GM12878 (cell line): ENCODE measurements at regions not wholly inside any gene's neighbourhood (a gene's known extent, or its start where the extent isn't known, plus 50 kb on each side); places are given as distances from the start of the nearest gene placed in this dataset.

ENCODE experiments used
- ATAC-seq: fragments of 200-7000 bp; cut with Tn5 transposase; 3 replicates; pipeline ENCODE4 v1.9.1; 2020; ENCODE audit warnings: mild to moderate bottlenecking, moderate library complexity
- BruUV-seq: library from RNA; stranded (reverse); fragments of 400-500 nt; replicated peaks from 2 replicates; lab custom pipeline; 2021; lab: Mats Ljungman, UMichigan
- CTCF ChIA-PET: fragments of 300-600 bp; sonication (Branson Sonifier 250); formaldehyde crosslinking; extraction: SDS; loops from one replicate; lab custom pipeline; 2021; ENCODE audit warnings: inconsistent platforms; lab: Yijun Ruan, JAX
- POLR2A ChIA-PET: fragments of 350-600 bp; formaldehyde crosslinking; extraction: SDS; loops from one replicate; lab custom pipeline; 2021; ENCODE audit warnings: inconsistent platforms; lab: Charles Lee
- RAD21 ChIA-PET: fragments of 300-600 bp; sonication (Branson Sonifier 250); formaldehyde crosslinking; loops from one replicate; lab custom pipeline; 2023; ENCODE audit warnings: antibody characterized with exemption; ENCODE audit not compliant: unreplicated experiment; lab: Charles Lee
- SMC1A ChIA-PET: fragments of 300-600 bp; sonication (Branson Sonifier 250); formaldehyde crosslinking; loops from one replicate; lab custom pipeline; 2023; ENCODE audit not compliant: unreplicated experiment, uncharacterized antibody; lab: Charles Lee
- DNase-seq: peaks from one replicate; pipeline ENCODE4 v3.0.0-alpha.2; 2011; ENCODE audit warnings: low read depth, low spot score
- FAIRE-seq: peaks from 3 replicates; lab custom pipeline; 2011; peaks lifted over from hg19 to GRCh38; lab: Jason Lieb, UNC
- H2AFZ ChIP-seq: 2 replicates; pipeline ENCODE4 v1.6.0; 2011; ENCODE audit warnings: low read depth, low read length, control low read depth; ENCODE audit not compliant: control insufficient read depth
- H3K27ac ChIP-seq: 2 replicates; pipeline ENCODE4 v1.5.1; 2011; ENCODE audit warnings: control low read depth; ENCODE audit not compliant: control insufficient read depth, insufficient read depth
- H3K27me3 ChIP-seq, 2 experiments: replicated peaks in 1 of 2; 2 replicates each; pipeline versions ENCODE4 v1.6.0 to v1.6.1; 2011; ENCODE audit warnings: low read length in 1 of 2; ENCODE audit not compliant: control insufficient read depth in 2 of 2, insufficient read depth in 2 of 2
- H3K36me3 ChIP-seq, 2 experiments: 2 replicates each; pipeline ENCODE4 v1.5.1; 2011; ENCODE audit warnings: low read length in 1 of 2; ENCODE audit not compliant: control insufficient read depth in 2 of 2, insufficient read depth in 2 of 2
- H3K4me1 ChIP-seq: 2 replicates; pipeline ENCODE4 v1.6.1; 2011; ENCODE audit warnings: mild to moderate bottlenecking, low read length, moderate library complexity, mixed read lengths; ENCODE audit not compliant: control insufficient read depth, insufficient read depth
- H3K4me2 ChIP-seq: 2 replicates; pipeline ENCODE4 v1.6.0; 2011; ENCODE audit warnings: control low read depth; ENCODE audit not compliant: control insufficient read depth, insufficient read depth
- H3K4me3 ChIP-seq: fragments of 200-600 bp; sonication (generic); 2 replicates; pipeline ENCODE4 v1.5.1; 2016
- H3K79me2 ChIP-seq: 2 replicates; pipeline ENCODE4 v1.6.0; 2011; ENCODE audit warnings: low read length; ENCODE audit not compliant: control insufficient read depth, insufficient read depth
- H3K9ac ChIP-seq: 2 replicates; pipeline ENCODE4 v1.8.0; 2011; ENCODE audit warnings: low read length, control low read depth, mixed read lengths; ENCODE audit not compliant: control insufficient read depth, insufficient read depth
- H3K9me3 ChIP-seq: replicated peaks from 3 replicates; pipeline ENCODE4 v1.5.1; 2011; ENCODE audit warnings: mild to moderate bottlenecking, low read length; ENCODE audit not compliant: control insufficient read depth, insufficient read depth
- H4K20me1 ChIP-seq: 2 replicates; pipeline ENCODE4 v1.6.0; 2011; ENCODE audit not compliant: control insufficient read depth, insufficient read depth
- BACH1 ChIP-seq: fragments of 450-650 bp; IDR thresholded peaks from 2 replicates; pipeline ENCODE4 v1.6.1; 2017; ENCODE audit warnings: mild to moderate bottlenecking, borderline replicate concordance
- CBX3 ChIP-seq: fragments of 200-600 bp; sonication (generic); IDR thresholded peaks from 2 replicates; pipeline ENCODE4 v1.6.1; 2016; ENCODE audit warnings: low read depth, borderline replicate concordance
- E4F1 ChIP-seq: fragments of 450-650 bp; IDR thresholded peaks from 2 replicates; pipeline ENCODE4 v1.6.1; 2018; ENCODE audit warnings: borderline replicate concordance, mild to moderate bottlenecking; ENCODE audit not compliant: partially characterized antibody
- ESRRA ChIP-seq: IDR thresholded peaks from 2 replicates; pipeline ENCODE4 v1.6.1; 2012; ENCODE audit warnings: mild to moderate bottlenecking, low read length, improper control_type of control experiment
- FOXK2 ChIP-seq: fragments of 450-650 bp; IDR thresholded peaks from 2 replicates; pipeline ENCODE4 v1.6.1; 2017; ENCODE audit warnings: mild to moderate bottlenecking, moderate library complexity
- POLR2AphosphoS5 ChIP-seq: IDR thresholded peaks from 2 replicates; pipeline ENCODE4 v1.6.1; 2011; ENCODE audit warnings: mild to moderate bottlenecking, low read length, inconsistent platforms
- RB1 ChIP-seq: fragments of 450-650 bp; formaldehyde crosslinking; IDR thresholded peaks from 2 replicates; pipeline ENCODE4 v1.6.1; 2017; ENCODE audit warnings: mild to moderate bottlenecking, borderline replicate concordance
- RBBP5 ChIP-seq: fragments of 200-600 bp; sonication (generic); conservative IDR thresholded peaks from 2 replicates; pipeline ENCODE4 v1.6.1; 2016
- SIN3A ChIP-seq: IDR thresholded peaks from 2 replicates; pipeline ENCODE4 v1.6.1; 2012; ENCODE audit warnings: low read depth, low read length, improper control_type of control experiment
- YBX1 ChIP-seq: fragments of 450-650 bp; IDR thresholded peaks from 2 replicates; pipeline ENCODE4 v1.6.1; 2016; ENCODE audit warnings: antibody characterized with exemption
- ZNF207 ChIP-seq: fragments of 450-650 bp; IDR thresholded peaks from 2 replicates; pipeline ENCODE4 v1.6.1; 2014; ENCODE audit warnings: antibody characterized with exemption, mild to moderate bottlenecking, borderline replicate concordance
- ZNF274 ChIP-seq: IDR thresholded peaks from one replicate; pipeline ENCODE4 v1.8.0; 2011; ENCODE audit not compliant: insufficient read length, insufficient read depth
- WGBS: methylation state at CpG from one replicate; pipeline ENCODE4 v1.1.6; 2016; ENCODE audit warnings: low lambda C conversion rate; ENCODE audit not compliant: insufficient replicate concordance, insufficient coverage; ENCODE audit errors: missing lambda C conversion rate; 5-methylcytosine and 5-hydroxymethylcytosine counted together
- in situ Hi-C: fragments of 300-500 bp; cut with MboI; formaldehyde crosslinking; loops from 9 replicates; pipeline ENCODE4 v1.14.3; 2018; ENCODE audit warnings: mixed read lengths
- intact Hi-C: fragments of 100-400 bp; cut with micrococcal nuclease; formaldehyde crosslinking; loops from one replicate; pipeline ENCODE4 v1.14.2; 2022; ENCODE audit not compliant: unreplicated experiment
- TF ChIP-seq, protein P1 (sequence below): fragments of 450-650 bp; IDR thresholded peaks from 2 replicates; pipeline ENCODE4 v1.6.1; 2014; ENCODE audit warnings: mild to moderate bottlenecking
- TF ChIP-seq, protein P2 (sequence below): fragments of 450-650 bp; formaldehyde crosslinking; IDR thresholded peaks from 2 replicates; pipeline ENCODE4 v1.5.0; 2022; ENCODE audit warnings: mild to moderate bottlenecking, missing genetic modification characterization

- intact Hi-C loops (no loop called here), in situ Hi-C loops (no loop called here)
- no peak overlapping the region for H3K9ac ChIP-seq
- RAD21 ChIA-PET, result no interaction called here
- SMC1A ChIA-PET, result no interaction called here
- no peaks in the 10 kb centered on the region for H3K79me2 ChIP-seq
- FAIRE-seq (no peak), ATAC-seq (no peak), DNase-seq (no peak)
- no TSS peak for BruUV-seq
- no peaks in the 10 kb centered on the region for H3K9me3 ChIP-seq
- H2AFZ ChIP-seq, result no peak overlapping the region
- H3K27me3 ChIP-seq, result no peaks in the 10 kb centered on the region
- no peak overlapping the region for H3K4me3 ChIP-seq
- H3K36me3 ChIP-seq, result no peaks in the 10 kb centered on the region
- CTCF ChIA-PET, result no interaction called here
- no peak overlapping the region for H3K27ac ChIP-seq
- POLR2A ChIA-PET, result no interaction called here
- H3K4me1 ChIP-seq, result no peaks in the 10 kb centered on the region
- no peaks in the 10 kb centered on the region for H4K20me1 ChIP-seq
- TF ChIP-seq ESRRA (no peak), CBX3 (no peak), FOXK2 (no peak), RBBP5 (no peak), YBX1 (no peak), POLR2AphosphoS5 (no peak), SIN3A (no peak), ZNF207 (no peak), ZNF274 (no peak)
- TF ChIP-seq, protein P1, sequence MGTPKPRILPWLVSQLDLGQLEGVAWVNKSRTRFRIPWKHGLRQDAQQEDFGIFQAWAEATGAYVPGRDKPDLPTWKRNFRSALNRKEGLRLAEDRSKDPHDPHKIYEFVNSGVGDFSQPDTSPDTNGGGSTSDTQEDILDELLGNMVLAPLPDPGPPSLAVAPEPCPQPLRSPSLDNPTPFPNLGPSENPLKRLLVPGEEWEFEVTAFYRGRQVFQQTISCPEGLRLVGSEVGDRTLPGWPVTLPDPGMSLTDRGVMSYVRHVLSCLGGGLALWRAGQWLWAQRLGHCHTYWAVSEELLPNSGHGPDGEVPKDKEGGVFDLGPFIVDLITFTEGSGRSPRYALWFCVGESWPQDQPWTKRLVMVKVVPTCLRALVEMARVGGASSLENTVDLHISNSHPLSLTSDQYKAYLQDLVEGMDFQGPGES, result no peak
- no peak overlapping the region for H3K4me2 ChIP-seq
Observed at GRCh38 chr2:19137433-19137832, 221.0 kb downstream of the OSR1 start.

GRCh38 chr2:19132967-19133366 is 225.5 kb downstream of the OSR1 start:
- 58% methylated on average over 2 of the region's 2 CpGs for WGBS
- in situ Hi-C loops, result no loop called here
- FAIRE-seq, result no peak
- TF ChIP-seq BACH1, result no peak
- TF ChIP-seq, protein P2, sequence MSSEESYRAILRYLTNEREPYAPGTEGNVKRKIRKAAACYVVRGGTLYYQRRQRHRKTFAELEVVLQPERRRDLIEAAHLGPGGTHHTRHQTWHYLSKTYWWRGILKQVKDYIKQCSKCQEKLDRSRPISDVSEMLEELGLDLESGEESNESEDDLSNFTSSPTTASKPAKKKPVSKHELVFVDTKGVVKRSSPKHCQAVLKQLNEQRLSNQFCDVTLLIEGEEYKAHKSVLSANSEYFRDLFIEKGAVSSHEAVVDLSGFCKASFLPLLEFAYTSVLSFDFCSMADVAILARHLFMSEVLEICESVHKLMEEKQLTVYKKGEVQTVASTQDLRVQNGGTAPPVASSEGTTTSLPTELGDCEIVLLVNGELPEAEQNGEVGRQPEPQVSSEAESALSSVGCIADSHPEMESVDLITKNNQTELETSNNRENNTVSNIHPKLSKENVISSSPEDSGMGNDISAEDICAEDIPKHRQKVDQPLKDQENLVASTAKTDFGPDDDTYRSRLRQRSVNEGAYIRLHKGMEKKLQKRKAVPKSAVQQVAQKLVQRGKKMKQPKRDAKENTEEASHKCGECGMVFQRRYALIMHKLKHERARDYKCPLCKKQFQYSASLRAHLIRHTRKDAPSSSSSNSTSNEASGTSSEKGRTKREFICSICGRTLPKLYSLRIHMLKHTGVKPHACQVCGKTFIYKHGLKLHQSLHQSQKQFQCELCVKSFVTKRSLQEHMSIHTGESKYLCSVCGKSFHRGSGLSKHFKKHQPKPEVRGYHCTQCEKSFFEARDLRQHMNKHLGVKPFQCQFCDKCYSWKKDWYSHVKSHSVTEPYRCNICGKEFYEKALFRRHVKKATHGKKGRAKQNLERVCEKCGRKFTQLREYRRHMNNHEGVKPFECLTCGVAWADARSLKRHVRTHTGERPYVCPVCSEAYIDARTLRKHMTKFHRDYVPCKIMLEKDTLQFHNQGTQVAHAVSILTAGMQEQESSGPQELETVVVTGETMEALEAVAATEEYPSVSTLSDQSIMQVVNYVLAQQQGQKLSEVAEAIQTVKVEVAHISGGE (CRISPR knock-in tag), result no peak
- no peak for TF ChIP-seq E4F1
- TF ChIP-seq RB1, result no peak

More at GRCh38 chr2:19132967-19133366, 225.5 kb downstream of the OSR1 start:
- ChIA-PET RAD21 (no interaction called here), SMC1A (no interaction called here), POLR2A (no interaction called here), CTCF (no interaction called here)
- Histone ChIP-seq H2AFZ (no peak overlapping the region), H3K4me1 (no peaks in the 10 kb centered on the region), H3K79me2 (no peaks in the 10 kb centered on the region), H3K4me3 (no peak overlapping the region), H3K27me3 (no peaks in the 10 kb centered on the region), H3K27ac (no peak overlapping the region), H4K20me1 (no peaks in the 10 kb centered on the region), H3K9ac (no peak overlapping the region), H3K9me3 (no peaks in the 10 kb centered on the region), H3K4me2 (no peak overlapping the region), H3K36me3 (no peaks in the 10 kb centered on the region)
- no peak for ATAC-seq
- no peak for DNase-seq
- intact Hi-C loops, result no loop called here
- BruUV-seq, result no TSS peak
